GM12864 (cell line): ENCODE measurements at regions not wholly inside any gene's neighbourhood (a gene's known extent, or its start where the extent isn't known, plus 50 kb on each side); places are given as distances from the start of the nearest gene placed in this dataset.

Experiments
- DNase-seq: peaks from one replicate; pipeline ENCODE4 v3.0.0-alpha.2; 2011; ENCODE audit warnings: low read depth
- H3K4me3 ChIP-seq: 2 replicates; pipeline ENCODE4 v1.5.1; 2011; ENCODE audit warnings: mild to moderate bottlenecking, low read depth, low read length, control low read depth
- TF ChIP-seq, protein P1 (sequence below): IDR thresholded peaks from 2 replicates; pipeline ENCODE4 v1.5.1; 2011; ENCODE audit warnings: low read depth, mild to moderate bottlenecking, moderate library complexity, low read length, control low read depth, inconsistent platforms; ENCODE audit errors: missing control alignments

GRCh38 chr1:25131794-25132193 is 100.5 kb downstream of the SYF2 start:
- H3K4me3 ChIP-seq: no peak overlapping the region
- TF ChIP-seq, protein P1, sequence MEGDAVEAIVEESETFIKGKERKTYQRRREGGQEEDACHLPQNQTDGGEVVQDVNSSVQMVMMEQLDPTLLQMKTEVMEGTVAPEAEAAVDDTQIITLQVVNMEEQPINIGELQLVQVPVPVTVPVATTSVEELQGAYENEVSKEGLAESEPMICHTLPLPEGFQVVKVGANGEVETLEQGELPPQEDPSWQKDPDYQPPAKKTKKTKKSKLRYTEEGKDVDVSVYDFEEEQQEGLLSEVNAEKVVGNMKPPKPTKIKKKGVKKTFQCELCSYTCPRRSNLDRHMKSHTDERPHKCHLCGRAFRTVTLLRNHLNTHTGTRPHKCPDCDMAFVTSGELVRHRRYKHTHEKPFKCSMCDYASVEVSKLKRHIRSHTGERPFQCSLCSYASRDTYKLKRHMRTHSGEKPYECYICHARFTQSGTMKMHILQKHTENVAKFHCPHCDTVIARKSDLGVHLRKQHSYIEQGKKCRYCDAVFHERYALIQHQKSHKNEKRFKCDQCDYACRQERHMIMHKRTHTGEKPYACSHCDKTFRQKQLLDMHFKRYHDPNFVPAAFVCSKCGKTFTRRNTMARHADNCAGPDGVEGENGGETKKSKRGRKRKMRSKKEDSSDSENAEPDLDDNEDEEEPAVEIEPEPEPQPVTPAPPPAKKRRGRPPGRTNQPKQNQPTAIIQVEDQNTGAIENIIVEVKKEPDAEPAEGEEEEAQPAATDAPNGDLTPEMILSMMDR: no peak
- no peak for DNase-seq

- no peak for DNase-seq
- no peak overlapping the region for H3K4me3 ChIP-seq
- TF ChIP-seq, protein P1: no peak
These were observed 101.4 kb downstream of the SYF2 start for GRCh38 chr1:25130895-25131294.

DNA sequence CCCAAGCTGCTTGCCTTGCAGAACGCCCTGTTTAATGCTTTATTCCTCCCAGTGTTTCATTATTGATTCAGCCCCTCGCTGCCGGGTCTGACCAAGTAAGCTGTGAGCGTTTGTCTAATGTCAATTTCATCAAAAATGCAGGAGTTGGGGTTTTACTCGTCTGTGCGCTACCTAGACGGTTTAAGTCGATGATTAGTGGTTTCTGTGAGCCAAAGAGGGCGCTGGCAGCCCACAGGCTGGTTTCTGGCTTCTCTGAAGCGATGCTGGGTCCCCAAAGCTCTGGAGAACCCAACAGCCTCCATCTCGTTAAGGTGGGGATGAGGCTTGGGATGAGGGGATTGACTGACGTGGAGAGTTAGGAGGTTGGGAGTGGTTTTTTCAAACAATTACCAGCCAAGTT is 102.9 kb downstream of the SYF2 start:
- no peak for DNase-seq
- TF ChIP-seq, protein P1: no peak
- no peak overlapping the region for H3K4me3 ChIP-seq

GRCh38 chr1:25128121-25128621 is 104.1 kb downstream of the SYF2 start:
- no peak overlapping the region for H3K4me3 ChIP-seq
- DNase-seq: peak; percentile 55
- TF ChIP-seq, protein P1: no peak

DNA sequence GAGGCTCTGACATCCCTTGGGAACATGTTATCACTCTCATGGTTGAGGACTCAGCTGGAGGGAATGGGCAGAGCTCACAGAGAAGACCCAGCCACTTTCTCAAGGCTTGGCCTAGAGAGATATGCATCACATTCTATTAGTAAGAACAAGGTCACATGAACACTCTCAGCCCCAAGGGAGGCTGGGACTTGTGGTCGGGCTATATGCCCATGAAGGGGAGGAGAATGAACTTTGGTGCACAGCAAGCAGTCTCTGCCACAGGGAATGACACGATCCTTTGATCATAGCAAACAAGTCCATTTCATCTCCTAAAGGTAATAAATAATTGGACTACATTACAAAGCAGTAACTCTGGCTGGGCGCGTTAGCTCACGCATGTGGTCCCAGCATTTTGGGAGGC is 105.7 kb downstream of the SYF2 start:
- TF ChIP-seq, protein P1: no peak
- H3K4me3 ChIP-seq: no peak overlapping the region
- DNase-seq: no peak

DNA sequence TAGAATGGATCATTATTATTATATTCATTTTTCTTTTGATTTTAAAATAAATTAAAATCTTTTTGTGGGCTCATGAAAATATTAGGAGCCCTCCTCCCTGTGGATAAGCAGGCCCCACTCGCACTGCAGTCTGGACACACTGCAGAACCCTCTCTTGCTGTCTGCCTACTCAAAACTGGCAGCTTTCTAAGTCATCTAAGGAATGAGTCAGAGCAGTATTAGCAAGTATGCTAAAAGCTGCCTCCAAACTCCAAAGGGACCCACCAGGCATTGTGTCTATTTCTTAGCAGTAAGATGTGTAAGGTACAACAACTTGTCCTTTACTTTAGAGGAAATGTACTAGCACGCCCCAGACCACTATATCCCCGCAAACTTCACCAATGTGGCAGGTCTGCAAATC is 108.8 kb downstream of the SYF2 start:
- TF ChIP-seq, protein P1: no peak
- no peak for DNase-seq
- no peak overlapping the region for H3K4me3 ChIP-seq

GRCh38 chr1:25122747-25123146 is 109.6 kb downstream of the SYF2 start:
- DNase-seq: no peak
- TF ChIP-seq, protein P1: no peak
- H3K4me3 ChIP-seq: no peak overlapping the region
